ENCODE measurements at regions not wholly inside any gene's neighbourhood (a gene's known extent, or its start where the extent isn't known, plus 50 kb on each side); places are given as distances from the start of the nearest gene placed in this dataset.

DNA sequence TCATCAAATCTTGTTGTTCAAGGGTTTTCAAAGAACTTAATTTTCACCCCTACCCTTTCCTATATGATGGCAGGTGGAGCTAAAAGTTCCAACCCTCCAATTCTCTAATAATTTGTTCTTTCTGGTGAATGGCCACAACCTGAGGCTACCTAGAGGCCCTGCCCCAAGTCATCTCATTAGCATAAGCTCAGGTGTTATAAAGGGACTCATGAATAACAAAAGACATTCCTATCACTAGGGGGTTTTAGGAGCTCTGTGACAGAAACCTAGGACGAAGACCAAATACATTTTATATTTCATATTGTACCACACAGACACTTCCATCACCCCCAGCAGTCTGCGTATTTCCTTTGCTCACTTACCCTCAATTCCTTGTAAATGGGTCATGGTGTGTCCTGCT lies 483.6 kb upstream of the EPHA6 start:
- no peaks in the 10 kb centered on the region for H3K36me3 ChIP-seq (ENCODE audit: control insufficient read depth, insufficient read depth, low read length)
- no peaks in the 10 kb centered on the region for H3K9me3 ChIP-seq
- Mint-ChIP-seq H3K4me1 (ENCODE audit: low read depth, unreplicated experiment) (no peaks in the 10 kb centered on the region), H3K27ac (ENCODE audit: unreplicated experiment) (no peak overlapping the region), H3K36me3 (ENCODE audit: insufficient read depth, unreplicated experiment) (no peaks in the 10 kb centered on the region), H3K4me3 (ENCODE audit: unreplicated experiment) (no peak overlapping the region), H3K9me3 (ENCODE audit: unreplicated experiment) (no peaks in the 10 kb centered on the region), H3K27me3 (ENCODE audit: insufficient read depth, unreplicated experiment) (no peaks in the 10 kb centered on the region)
- no TSS peak for BruUV-seq (replicated peaks)
- intact Hi-C loops (cut with micrococcal nuclease; ENCODE audit: unreplicated experiment): loop anchor here (1.0 to 2.0 kb wide), 2 partner anchors 374 to 483 kb away; no protein-coding TSS in a partner anchor
- no peak for DNase-seq
- no peaks in the 10 kb centered on the region for H3K27me3 ChIP-seq (replicated peaks; ENCODE audit: control insufficient read depth, insufficient read depth, low read length)
- POLR2A ChIA-PET: no interaction called here
- CTCF ChIA-PET: no interaction called here
- H3K4me1 ChIP-seq: no peaks in the 10 kb centered on the region
- no peak overlapping the region for H3K4me3 ChIP-seq (ENCODE audit: low read depth, low read length)
- no peak for TF ChIP-seq CTCF (IDR thresholded peaks at IDR 0.05; ENCODE audit: insufficient read depth in 1 of 2, low read depth in 1 of 2, low read length in 1 of 2, severe bottlenecking in 1 of 2, unreplicated experiment in 1 of 2)

DNA sequence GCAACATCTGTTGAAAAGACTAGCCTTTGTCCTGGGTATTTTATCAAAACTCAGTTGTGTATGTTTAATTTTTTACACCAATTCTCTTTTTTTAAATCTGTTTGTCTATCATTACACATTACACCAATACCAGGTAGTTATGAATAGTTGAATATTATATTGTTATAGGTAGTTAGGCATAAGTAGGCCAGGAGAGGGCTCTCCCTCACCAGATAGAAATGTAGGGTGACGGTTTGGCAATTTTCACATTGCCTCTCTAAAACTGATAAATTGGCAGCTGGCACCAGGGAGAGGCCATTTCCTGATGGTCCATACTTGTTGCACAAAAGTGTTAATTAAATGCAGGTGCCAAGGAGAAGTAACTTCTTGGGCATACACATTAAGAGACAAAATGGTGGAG lies 483.1 kb upstream of the EPHA6 start:
- intact Hi-C loops (cut with micrococcal nuclease; ENCODE audit: unreplicated experiment): loop anchor here (1.0 to 2.0 kb wide), 2 partner anchors 373 to 482 kb away; no protein-coding TSS in a partner anchor
- ChIA-PET CTCF (no interaction called here), POLR2A (no interaction called here)
- H3K27me3 ChIP-seq (replicated peaks; ENCODE audit: control insufficient read depth, insufficient read depth, low read length): no peaks in the 10 kb centered on the region
- no peak overlapping the region for H3K4me3 ChIP-seq (ENCODE audit: low read depth, low read length)
- no peaks in the 10 kb centered on the region for H3K36me3 ChIP-seq (ENCODE audit: control insufficient read depth, insufficient read depth, low read length)
- no peaks in the 10 kb centered on the region for H3K9me3 ChIP-seq
- TF ChIP-seq CTCF (IDR thresholded peaks at IDR 0.05; ENCODE audit: insufficient read depth in 1 of 2, low read depth in 1 of 2, low read length in 1 of 2, severe bottlenecking in 1 of 2, unreplicated experiment in 1 of 2): peak; percentile 38 to 42
- no peak overlapping the region for H3K4me3 Mint-ChIP-seq (ENCODE audit: unreplicated experiment)
- H3K27me3 Mint-ChIP-seq (ENCODE audit: insufficient read depth, unreplicated experiment): no peaks in the 10 kb centered on the region
- no TSS peak for BruUV-seq (replicated peaks)
- H3K27ac Mint-ChIP-seq (ENCODE audit: unreplicated experiment): no peak overlapping the region
- DNase-seq: peak in 1 of 2 experiments; percentile 7
- no peaks in the 10 kb centered on the region for H3K4me1 Mint-ChIP-seq (ENCODE audit: low read depth, unreplicated experiment)
- no peaks in the 10 kb centered on the region for H3K36me3 Mint-ChIP-seq (ENCODE audit: insufficient read depth, unreplicated experiment)
- no peaks in the 10 kb centered on the region for H3K4me1 ChIP-seq
- no peaks in the 10 kb centered on the region for H3K9me3 Mint-ChIP-seq (ENCODE audit: unreplicated experiment)

GRCh38 chr3:96334779-96335178 lies 479.6 kb upstream of the EPHA6 start:
- Mint-ChIP-seq H3K4me3 (ENCODE audit: unreplicated experiment) (no peak overlapping the region), H3K36me3 (ENCODE audit: insufficient read depth, unreplicated experiment) (no peaks in the 10 kb centered on the region), H3K27ac (ENCODE audit: unreplicated experiment) (no peak overlapping the region), H3K9me3 (ENCODE audit: unreplicated experiment) (no peaks in the 10 kb centered on the region), H3K4me1 (ENCODE audit: low read depth, unreplicated experiment) (no peaks in the 10 kb centered on the region), H3K27me3 (ENCODE audit: insufficient read depth, unreplicated experiment) (no peaks in the 10 kb centered on the region)
- no TSS peak for BruUV-seq (replicated peaks)
- Histone ChIP-seq H3K4me1 (no peaks in the 10 kb centered on the region), H3K9me3 (no peaks in the 10 kb centered on the region), H3K27me3 (replicated peaks; ENCODE audit: control insufficient read depth, insufficient read depth, low read length) (no peaks in the 10 kb centered on the region), H3K36me3 (ENCODE audit: control insufficient read depth, insufficient read depth, low read length) (no peaks in the 10 kb centered on the region), H3K4me3 (ENCODE audit: low read depth, low read length) (no peak overlapping the region)
- intact Hi-C loops (cut with micrococcal nuclease; ENCODE audit: unreplicated experiment): no loop called here
- DNase-seq: no peak
- ChIA-PET POLR2A (no interaction called here), CTCF (no interaction called here)
- TF ChIP-seq CTCF (IDR thresholded peaks at IDR 0.05; ENCODE audit: insufficient read depth in 1 of 2, low read depth in 1 of 2, low read length in 1 of 2, severe bottlenecking in 1 of 2, unreplicated experiment in 1 of 2): no peak

All from Caco-2 (cell line).